Neural cell (in vitro differentiated cells): ENCODE measurements at regions not wholly inside any gene's neighbourhood (a gene's known extent, or its start where the extent isn't known, plus 50 kb on each side); places are given as distances from the start of the nearest gene placed in this dataset.

Experiments used
- EZH2 ChIP-seq: fragments of 200-600, 300-800 bp; shearing (Covaris generic), sonication (generic); IDR thresholded peaks from 2 replicates; pipeline ENCODE4 v1.6.1; 2014; ENCODE audit warnings: antibody characterized with exemption, low read length, borderline replicate concordance, mild to moderate bottlenecking; ENCODE audit not compliant: insufficient read depth, poor library complexity, severe bottlenecking
- POLR2AphosphoS5 ChIP-seq: IDR thresholded peaks from 2 replicates; pipeline ENCODE4 v1.6.1; 2012
- TF ChIP-seq, protein P1 (sequence below): fragments of 450-650 bp; IDR thresholded peaks from 2 replicates; pipeline ENCODE4 v1.5.1; 2014; ENCODE audit warnings: antibody characterized with exemption, mild to moderate bottlenecking, moderate library complexity; ENCODE audit not compliant: poor library complexity, severe bottlenecking

DNA sequence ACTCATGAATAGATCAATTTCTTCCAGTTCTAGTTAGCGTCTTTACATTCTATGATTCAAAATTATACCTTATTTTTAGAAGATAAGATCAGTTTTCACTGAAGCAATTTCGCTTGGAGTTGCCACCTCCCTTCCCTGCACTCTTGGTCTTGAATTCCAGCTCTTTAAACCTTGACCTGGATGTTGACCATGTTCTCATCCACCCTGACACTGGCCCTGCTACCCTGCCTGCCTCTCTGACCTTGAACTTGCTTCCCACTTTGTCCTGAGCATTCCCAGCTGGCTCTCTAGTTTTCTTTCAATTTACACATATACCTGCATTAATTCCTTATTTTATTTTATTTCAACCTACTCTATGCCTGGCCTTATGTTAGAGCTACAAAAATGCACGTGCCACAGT is 274.9 kb upstream of the IGFBP3 start:
- TF ChIP-seq, protein P1, sequence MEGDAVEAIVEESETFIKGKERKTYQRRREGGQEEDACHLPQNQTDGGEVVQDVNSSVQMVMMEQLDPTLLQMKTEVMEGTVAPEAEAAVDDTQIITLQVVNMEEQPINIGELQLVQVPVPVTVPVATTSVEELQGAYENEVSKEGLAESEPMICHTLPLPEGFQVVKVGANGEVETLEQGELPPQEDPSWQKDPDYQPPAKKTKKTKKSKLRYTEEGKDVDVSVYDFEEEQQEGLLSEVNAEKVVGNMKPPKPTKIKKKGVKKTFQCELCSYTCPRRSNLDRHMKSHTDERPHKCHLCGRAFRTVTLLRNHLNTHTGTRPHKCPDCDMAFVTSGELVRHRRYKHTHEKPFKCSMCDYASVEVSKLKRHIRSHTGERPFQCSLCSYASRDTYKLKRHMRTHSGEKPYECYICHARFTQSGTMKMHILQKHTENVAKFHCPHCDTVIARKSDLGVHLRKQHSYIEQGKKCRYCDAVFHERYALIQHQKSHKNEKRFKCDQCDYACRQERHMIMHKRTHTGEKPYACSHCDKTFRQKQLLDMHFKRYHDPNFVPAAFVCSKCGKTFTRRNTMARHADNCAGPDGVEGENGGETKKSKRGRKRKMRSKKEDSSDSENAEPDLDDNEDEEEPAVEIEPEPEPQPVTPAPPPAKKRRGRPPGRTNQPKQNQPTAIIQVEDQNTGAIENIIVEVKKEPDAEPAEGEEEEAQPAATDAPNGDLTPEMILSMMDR = no peak
- no peak for TF ChIP-seq POLR2AphosphoS5
- TF ChIP-seq EZH2 = no peak
